ENCODE measurements at regions not wholly inside any gene's neighbourhood (a gene's known extent, or its start where the extent isn't known, plus 50 kb on each side); places are given as distances from the start of the nearest gene placed in this dataset.

GRCh38 chr2:145930318-145930717 is 1410.4 kb upstream of the ZEB2 start:
- peak overlapping the region; percentile 72; the same call in 1 of the 2 replicates for H2AFZ ChIP-seq
- H3K4me1 Mint-ChIP-seq: peaks cover 38% of the 10 kb centered on the region

GRCh38 chr2:145927131-145927950 is 1407.4 kb upstream of the ZEB2 start:
- ATAC-seq: no peak
- H3K27me3 ChIP-seq (ENCODE audit: insufficient read depth): no peaks in the 10 kb centered on the region
- no peaks in the 10 kb centered on the region for H3K9me2 ChIP-seq (ENCODE audit: insufficient read depth)
- H3K4me2 ChIP-seq: no peak overlapping the region
- Mint-ChIP-seq H3K9me3 (no peaks in the 10 kb centered on the region; the same call in 2 of the 3 replicates), H3K4me1 (peaks cover 32% of the 10 kb centered on the region), H3K27me3 (ENCODE audit: insufficient read depth, low read depth, poor library complexity) (peaks cover 2% of the 10 kb centered on the region), H3K27ac (no peak overlapping the region), H3K4me3 (no peak overlapping the region), H3K36me3 (ENCODE audit: low read depth) (peaks cover 7% of the 10 kb centered on the region; the same call in 2 of the 3 replicates)
- H3K79me2 ChIP-seq (replicated peaks; ENCODE audit: insufficient read depth): no peaks in the 10 kb centered on the region
- H2AFZ ChIP-seq: no peak overlapping the region; the same call in 1 of the 2 replicates
- no peak overlapping the region for H3K4me3 ChIP-seq
- no peaks in the 10 kb centered on the region for H4K20me1 ChIP-seq (replicated peaks; ENCODE audit: insufficient read depth)
- H3K4me1 ChIP-seq (ENCODE audit: insufficient read depth): peaks cover 30% of the 10 kb centered on the region
- H3K27ac ChIP-seq (ENCODE audit: low read depth): no peak overlapping the region
- no peak for DNase-seq (ENCODE audit: low spot score)
- H3K36me3 ChIP-seq (ENCODE audit: insufficient read depth): no peaks in the 10 kb centered on the region
- H3F3A ChIP-seq (replicated peaks; ENCODE audit: low read depth): no peaks in the 10 kb centered on the region
- TF ChIP-seq ETS1 (IDR thresholded peaks at IDR 0.05) (no peak), NANOG (IDR thresholded peaks at IDR 0.05; ENCODE audit: borderline replicate concordance) (no peak), EZH2 (IDR thresholded peaks at IDR 0.05; ENCODE audit: low read depth, unreplicated experiment) (no peak), STAT1 (IDR thresholded peaks at IDR 0.05; ENCODE audit: unreplicated experiment) (no peak), REST (IDR thresholded peaks at IDR 0.05; ENCODE audit: unreplicated experiment) (no peak), CREB1 (CRISPR knock-in tag; IDR thresholded peaks at IDR 0.05; ENCODE audit: low read depth) (no peak), ZNF114 (CRISPR knock-in tag; IDR thresholded peaks at IDR 0.05) (no peak), ZNF462 (CRISPR knock-in tag; IDR thresholded peaks at IDR 0.05) (no peak), POLR2AphosphoS5 (IDR thresholded peaks at IDR 0.05; ENCODE audit: low read depth) (no peak)

More at GRCh38 chr2:145930318-145930717, 1410.4 kb upstream of the ZEB2 start:
- peak overlapping the region; percentile 33; the same call in 1 of the 2 replicates for H3K27ac Mint-ChIP-seq
- ATAC-seq (peak; percentile 74), DNase-seq (ENCODE audit: low spot score) (peak; percentile 28)
- H3K9me2 ChIP-seq (ENCODE audit: insufficient read depth): no peaks in the 10 kb centered on the region; the same call in 1 of the 2 replicates
- peaks cover 7% of the 10 kb centered on the region; the same call in 2 of the 3 replicates for H3K36me3 Mint-ChIP-seq (ENCODE audit: low read depth)
- H3K27me3 Mint-ChIP-seq (ENCODE audit: insufficient read depth, low read depth, poor library complexity): peaks cover 4% of the 10 kb centered on the region
- H3K27me3 ChIP-seq (ENCODE audit: insufficient read depth): no peaks in the 10 kb centered on the region
- no peaks in the 10 kb centered on the region for H3K79me2 ChIP-seq (replicated peaks; ENCODE audit: insufficient read depth)
- H4K20me1 ChIP-seq (replicated peaks; ENCODE audit: insufficient read depth): no peaks in the 10 kb centered on the region
- no peaks in the 10 kb centered on the region for H3F3A ChIP-seq (replicated peaks; ENCODE audit: low read depth)
- no peaks in the 10 kb centered on the region; the same call in 2 of the 3 replicates for H3K9me3 Mint-ChIP-seq
- peaks cover 43% of the 10 kb centered on the region for H3K4me1 ChIP-seq (ENCODE audit: insufficient read depth)
- no peaks in the 10 kb centered on the region for H3K36me3 ChIP-seq (ENCODE audit: insufficient read depth)
- H3K4me2 ChIP-seq: peak overlapping the region; percentile 25; the same call in 1 of the 2 replicates
- H3K4me3 Mint-ChIP-seq: no peak overlapping the region
- H3K27ac ChIP-seq (ENCODE audit: low read depth): 0 out of 2 replicates have a peak overlapping the region, but pooled peaks have one; percentile 37
- H3K4me3 ChIP-seq: no peak overlapping the region
- TF ChIP-seq STAT1 (IDR thresholded peaks at IDR 0.05; ENCODE audit: unreplicated experiment) (no peak), ZNF114 (CRISPR knock-in tag; IDR thresholded peaks at IDR 0.05) (no peak), POLR2AphosphoS5 (IDR thresholded peaks at IDR 0.05; ENCODE audit: low read depth) (no peak)

Data from GM23338 (cell line).